ENCODE measurements at regions not wholly inside any gene's neighbourhood (a gene's known extent, or its start where the extent isn't known, plus 50 kb on each side); places are given as distances from the start of the nearest gene placed in this dataset. TPM values are rescaled to one million over a fixed set of nuclear protein-coding genes. Genes with fewer than 3 reads are reported as not detected.

Small RNA genes lying in the stretch of these regions (small RNA-seq; reads per million reads assigned to genes)
- not detected for gene AC128716.1 (ENCODE audit: low replicate concordance)
